HG02852 (cell line): ENCODE measurements at regions not wholly inside any gene's neighbourhood (a gene's known extent, or its start where the extent isn't known, plus 50 kb on each side); places are given as distances from the start of the nearest gene placed in this dataset.

Experiments
- ATAC-seq: cut with Tn5 transposase; IDR thresholded peaks from one replicate; pipeline ENCODE4 v1.9.1; 2021; ENCODE audit warnings: mild to moderate bottlenecking, moderate library complexity; ENCODE audit not compliant: unreplicated experiment

DNA sequence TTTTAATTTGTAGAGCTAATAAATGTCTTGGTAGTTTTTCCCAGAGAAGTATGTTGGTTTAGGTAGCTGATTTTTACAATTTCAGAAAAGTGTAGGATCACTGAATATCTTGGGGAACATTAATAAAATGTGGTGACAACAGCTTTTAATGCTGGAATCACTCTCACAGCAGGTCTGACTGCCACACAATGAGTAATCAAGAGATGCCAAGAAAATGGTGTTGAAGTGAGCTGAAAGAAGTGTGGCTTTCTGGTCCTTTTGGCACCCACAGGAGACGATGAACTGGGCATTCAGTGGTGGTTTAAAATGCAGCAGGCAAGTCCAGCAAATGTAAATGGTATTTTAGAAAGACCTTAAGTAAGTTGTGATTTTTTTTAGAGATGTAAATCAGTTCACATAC is 175.8 kb downstream of the CBLN2 start:
- no peak for ATAC-seq

DNA sequence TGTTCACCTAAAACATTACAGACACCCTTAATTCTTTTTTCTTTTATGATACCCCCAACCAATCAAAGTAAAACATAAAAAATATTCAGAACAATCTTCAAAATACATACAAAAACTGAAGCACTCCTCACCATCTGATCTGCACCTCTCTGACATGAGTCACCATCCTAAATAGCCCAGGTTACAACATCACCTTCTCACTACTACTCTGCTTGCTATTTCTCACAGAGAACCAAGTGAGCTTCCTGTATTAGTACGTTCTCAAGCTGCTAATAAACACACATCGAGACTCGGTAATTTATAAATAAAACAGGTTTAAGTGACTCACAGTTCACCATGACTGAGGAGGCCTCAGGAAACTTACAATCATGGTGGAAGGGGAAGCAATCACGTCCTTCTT is 183.5 kb downstream of the CBLN2 start:
- ATAC-seq: no peak

DNA sequence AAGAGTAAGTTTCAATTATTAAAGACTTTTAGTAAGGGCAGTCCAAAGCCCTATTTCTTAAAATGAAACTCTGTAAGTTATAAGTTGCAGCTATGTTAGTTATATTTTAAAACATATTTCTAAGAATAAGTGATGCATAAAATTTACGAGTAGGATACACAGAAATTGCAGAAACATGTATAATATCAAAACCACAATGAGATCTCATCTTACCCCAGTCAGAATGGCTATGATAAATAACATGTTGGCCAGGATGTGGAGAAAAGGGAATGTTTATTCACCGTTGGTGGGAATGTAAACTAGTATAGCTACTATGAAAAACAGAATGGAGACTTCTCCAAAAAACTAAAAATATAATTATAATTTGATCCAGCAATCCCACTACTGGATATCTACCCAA is 201.2 kb downstream of the CBLN2 start:
- ATAC-seq: no peak

DNA sequence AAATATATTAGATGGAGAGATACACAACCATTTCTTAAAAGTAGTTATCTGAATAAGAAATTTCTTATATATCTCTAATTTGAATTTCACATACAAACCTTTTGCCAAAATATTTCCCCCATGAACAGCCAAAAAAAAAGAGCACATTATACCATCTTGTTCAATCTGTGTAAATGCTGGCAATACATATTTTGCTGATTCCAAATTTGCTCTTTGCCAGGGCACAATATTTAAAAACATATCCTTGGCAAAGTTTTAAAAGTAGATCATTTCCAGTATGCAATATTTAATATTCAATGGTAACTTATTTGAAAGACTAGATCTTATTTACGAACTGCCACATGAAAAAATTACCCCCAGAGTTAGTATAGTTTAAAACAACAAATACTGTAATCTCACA is 204.2 kb downstream of the CBLN2 start:
- no peak for ATAC-seq

DNA sequence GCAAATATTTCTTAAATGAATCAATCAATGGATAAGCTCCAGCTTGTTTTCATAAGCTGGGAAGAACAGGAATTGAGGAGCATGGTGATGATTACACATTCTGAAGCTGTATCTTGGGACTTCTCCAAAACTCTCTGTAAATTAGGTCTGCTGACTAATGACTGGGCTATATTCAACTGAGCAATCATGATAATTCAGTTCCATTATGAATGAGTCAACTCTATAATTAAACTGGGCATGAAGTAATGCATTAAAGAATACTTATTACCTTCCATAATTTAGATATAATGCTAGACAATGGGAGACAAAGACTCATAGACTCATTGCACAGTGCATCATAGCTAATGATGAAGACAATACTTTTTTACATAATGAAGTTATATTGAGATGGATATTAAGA is 207.4 kb downstream of the CBLN2 start:
- ATAC-seq: no peak

DNA sequence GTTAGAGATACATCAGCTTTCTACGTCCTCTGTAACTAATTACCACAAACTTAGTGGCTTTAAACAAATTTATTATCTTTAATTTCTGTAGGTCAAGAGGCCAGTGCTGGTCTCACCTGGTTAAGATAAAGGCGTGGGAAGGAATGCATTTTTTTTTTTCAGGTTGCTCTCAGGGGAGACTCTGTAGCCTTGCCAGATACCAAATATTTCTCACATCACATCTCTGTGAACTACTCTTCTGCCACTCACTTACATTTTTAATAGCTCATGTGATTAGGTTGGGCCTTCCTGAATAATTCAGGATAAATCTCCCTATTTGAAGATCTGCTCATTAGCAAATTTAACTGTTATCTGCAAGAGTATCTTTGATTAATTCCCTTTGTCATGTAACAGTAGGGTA is 214.6 kb downstream of the CBLN2 start:
- ATAC-seq: no peak

DNA sequence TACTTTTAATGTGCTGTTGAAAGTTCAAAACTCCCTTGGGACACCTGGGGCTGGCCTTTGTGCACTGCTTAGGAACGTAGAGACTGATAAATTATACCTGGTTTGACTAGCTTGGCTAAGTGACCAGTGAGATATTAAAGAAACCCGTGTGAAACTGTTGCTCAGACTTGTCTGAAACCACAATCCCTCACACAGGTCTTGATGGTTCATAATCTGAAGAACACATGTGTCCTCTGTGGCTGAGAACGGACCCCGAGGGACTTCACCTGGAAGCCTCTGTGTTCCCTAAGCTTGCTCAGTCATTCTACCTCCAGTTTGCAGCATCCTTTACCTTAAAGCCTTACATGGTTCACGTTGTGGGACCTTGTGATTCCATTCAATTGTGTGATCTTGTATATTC is 218.8 kb downstream of the CBLN2 start:
- ATAC-seq: no peak

DNA sequence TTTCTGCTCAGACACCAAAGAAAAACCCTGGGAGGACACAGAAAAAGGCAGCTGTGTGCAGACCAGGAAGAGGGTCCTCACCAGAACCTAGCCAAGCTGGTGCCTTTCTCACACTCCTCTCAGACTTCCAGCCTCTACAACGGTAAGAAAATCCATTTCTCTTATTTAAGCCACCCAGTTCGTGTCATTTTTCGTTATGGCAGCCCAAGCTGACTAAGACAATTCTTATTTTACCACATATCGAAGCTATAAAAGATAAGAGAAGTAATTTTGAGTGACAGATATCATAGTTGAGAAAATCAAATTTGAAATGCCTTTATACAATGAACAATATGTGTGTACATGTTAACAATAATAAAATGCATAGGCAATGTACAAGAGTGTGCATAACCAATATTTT is 219.5 kb downstream of the CBLN2 start:
- no peak for ATAC-seq

DNA sequence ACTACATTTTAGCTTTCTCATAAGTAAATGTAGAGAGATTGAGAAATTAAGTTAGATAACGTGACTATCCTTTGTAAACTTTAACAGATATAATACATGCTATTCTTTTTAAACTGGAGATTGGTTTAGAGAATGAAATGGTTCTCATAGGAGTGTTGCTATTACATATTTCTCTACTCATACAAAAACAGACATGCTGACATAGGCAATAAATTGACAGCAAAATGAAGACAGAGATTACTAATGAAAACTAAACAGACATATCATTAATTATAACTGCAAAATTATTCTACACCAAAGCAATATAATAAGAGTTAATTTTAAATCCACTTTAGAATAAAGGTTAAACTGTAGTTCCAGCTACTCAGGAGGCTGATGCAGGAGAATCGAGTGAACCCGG is 227.6 kb downstream of the CBLN2 start:
- no peak for ATAC-seq

DNA sequence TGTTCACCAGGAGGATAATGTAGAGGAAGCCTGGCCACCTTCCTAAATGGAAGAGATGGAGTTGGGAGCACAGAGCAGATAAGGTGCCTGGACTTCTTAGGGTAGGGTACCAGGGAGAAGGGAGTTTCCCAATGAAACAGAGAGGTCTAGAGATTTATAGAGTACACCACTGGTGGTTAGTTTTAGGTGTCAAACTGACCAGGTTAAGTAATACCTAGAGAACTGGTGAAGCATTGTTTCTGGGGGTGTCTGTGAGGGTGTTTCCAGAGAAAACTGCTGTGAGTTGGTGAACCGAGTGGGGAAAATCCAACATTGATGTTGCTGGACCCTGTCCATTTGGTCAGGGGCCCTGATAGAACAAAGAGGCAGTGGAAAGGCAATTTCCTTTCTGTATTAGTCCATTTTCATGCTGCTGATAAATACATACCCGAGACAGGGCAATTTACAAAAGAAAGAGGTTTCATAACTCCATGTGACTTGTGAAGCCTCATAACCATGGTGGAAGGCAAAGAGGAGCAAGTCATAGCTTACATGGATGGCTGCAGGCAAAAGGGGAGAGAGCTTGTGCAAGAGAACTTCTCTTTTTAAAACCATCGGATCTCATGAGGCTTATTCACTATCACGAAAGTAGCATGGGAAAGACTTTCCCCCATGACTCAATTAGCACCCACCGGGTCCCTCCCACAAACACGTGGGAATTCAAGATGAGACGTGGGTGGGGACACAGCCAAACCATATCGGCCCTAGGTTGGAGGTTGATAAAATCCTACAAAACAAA is 260.8 kb downstream of the CBLN2 start:
- peak; percentile 59 for ATAC-seq

DNA sequence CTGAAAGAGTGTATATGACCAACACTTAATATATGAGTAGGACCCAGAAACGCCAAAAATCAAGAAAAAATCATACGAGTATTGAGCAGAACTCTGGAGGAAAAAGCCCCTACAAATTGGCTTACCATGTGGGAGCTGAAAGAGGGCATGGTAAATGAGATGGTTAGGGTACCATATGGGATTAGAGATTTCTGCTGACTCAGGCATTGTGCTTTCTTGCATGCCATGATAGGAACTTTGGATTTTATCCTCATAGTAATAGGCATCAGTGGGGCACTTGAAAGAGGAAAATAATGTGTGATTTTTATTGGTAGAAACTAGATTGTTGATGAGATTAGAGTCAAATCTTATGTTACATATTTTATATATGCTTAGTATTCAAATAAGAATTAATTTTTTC is 271.1 kb downstream of the CBLN2 start:
- ATAC-seq: no peak

DNA sequence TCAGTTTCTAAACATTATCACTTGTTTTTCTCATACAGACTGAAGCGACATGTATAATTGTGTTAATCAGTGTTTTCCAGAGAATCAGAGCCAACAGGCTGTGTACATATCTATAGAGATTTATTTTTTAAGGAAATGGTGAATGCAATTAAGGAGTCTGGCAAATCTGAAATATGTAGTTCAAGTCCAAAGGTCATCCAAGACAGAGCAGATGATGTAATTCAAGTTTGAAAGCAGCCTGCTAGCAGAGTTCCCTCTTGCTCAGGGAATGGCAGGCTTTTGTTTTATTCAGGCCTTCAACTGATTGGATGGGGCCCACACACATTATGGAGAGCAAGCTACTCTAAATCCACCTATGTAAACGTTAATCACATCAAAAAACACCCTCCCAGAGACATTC is 282.6 kb downstream of the CBLN2 start:
- no peak for ATAC-seq

DNA sequence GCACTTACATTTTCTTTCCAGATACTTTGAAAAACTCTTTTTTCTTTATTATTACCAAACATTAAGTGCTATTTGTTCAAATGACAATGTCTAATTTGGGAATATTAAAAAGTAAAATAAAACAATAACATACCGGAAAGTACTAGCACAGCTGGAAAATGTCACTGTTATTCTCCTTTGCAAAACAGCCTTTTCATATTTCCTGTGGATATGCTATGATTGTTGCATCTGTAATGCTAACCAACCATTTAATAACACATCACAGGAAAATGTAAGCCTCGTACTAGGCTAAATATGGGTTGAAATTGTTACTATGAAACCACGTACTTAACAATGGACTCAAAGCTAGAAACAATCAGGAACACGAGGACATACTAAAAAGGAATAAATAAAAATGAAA is 298.1 kb downstream of the CBLN2 start:
- ATAC-seq: no peak

DNA sequence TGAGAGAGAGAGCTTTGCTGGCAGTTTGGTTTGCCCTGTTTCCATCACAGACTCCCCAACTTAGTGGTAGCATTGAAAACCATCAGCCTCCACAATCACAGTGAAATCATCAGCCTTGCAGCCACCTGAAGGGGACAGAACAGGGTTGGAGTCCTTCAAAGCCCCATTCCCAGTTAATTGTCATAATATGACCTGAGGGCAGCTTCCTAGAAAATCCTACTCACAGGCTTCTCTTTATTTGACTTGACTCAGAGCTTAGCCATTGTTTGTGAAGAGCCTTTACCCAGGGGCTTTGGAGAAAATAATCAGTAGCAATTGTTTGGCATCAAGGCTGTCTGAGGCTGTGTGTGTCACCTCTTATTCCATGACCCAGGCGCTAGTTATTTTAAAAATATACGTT is 308.7 kb downstream of the CBLN2 start:
- ATAC-seq: no peak

DNA sequence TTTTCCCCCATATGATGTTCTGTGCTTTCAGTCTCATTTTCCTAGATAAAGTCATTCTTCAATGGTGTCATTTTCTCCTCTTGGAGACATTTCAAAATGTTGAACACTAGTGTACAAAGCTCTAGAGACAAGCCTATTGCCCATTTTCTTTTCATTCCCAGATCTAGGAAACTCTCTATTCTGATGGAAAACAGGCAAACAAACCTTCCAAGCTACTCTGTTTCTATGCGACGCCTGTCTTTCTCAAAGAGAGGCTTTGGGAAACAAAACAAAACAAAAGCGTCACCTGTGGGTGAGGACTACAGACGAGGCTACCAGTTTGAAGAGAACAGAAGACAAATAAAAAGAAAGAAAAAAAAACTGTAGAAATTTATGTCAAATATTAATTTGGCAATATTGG is 311.0 kb downstream of the CBLN2 start:
- no peak for ATAC-seq

DNA sequence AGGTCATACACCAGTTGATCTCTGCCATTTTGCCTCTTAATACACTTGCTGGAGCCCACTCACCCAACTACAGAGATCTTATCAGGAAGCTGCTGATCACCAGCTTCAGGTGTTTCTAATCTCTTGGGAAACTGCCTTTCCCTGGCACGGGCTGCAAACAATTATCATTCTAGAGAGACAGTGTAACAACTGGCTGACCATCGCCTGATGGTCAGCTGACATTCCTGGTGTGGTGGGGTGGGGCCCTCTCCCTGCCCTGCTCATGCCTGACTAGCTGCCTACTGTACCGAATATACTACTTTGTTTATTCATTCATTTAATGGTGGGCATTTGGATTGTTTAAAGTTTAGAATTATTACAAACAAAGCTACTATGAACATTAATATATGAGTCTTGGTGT is 311.5 kb downstream of the CBLN2 start:
- ATAC-seq: no peak

DNA sequence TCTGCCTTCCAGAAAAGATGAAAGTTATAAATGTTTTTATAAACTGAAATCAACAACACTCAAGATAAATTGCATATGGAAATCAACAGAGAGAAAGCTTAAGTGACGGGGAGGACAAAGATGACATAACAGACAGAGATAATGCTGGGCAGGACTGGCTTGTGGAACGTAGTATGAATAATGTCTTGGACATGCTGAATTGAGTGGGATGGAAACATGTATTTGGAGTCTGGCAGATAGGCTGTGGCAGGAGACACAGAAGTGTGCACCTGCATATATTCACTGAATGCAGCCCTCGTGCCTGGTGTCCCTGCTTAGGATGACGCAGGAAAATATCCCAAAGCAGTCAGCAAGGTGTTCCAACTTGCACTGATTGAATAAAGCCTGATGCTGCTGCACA is 318.2 kb downstream of the CBLN2 start:
- ATAC-seq: no peak

DNA sequence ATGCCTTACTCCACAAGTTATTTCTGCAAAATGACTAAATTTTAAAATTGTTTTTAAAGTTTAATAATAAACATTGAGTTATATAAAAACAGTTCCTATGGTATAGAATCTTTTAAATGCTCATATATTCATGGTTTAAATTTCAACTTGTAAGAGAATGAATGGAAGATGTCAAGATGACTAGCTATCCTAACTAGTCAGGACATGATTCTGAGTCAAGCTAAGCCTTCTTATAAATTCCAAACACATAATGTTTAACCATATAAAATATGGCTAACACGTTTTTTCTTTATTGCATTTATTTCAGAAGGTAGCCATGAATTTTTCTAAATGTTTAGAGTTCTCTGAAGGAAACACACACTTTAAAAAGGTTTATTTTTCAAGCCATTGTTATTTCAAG is 320.4 kb downstream of the CBLN2 start:
- ATAC-seq: no peak

DNA sequence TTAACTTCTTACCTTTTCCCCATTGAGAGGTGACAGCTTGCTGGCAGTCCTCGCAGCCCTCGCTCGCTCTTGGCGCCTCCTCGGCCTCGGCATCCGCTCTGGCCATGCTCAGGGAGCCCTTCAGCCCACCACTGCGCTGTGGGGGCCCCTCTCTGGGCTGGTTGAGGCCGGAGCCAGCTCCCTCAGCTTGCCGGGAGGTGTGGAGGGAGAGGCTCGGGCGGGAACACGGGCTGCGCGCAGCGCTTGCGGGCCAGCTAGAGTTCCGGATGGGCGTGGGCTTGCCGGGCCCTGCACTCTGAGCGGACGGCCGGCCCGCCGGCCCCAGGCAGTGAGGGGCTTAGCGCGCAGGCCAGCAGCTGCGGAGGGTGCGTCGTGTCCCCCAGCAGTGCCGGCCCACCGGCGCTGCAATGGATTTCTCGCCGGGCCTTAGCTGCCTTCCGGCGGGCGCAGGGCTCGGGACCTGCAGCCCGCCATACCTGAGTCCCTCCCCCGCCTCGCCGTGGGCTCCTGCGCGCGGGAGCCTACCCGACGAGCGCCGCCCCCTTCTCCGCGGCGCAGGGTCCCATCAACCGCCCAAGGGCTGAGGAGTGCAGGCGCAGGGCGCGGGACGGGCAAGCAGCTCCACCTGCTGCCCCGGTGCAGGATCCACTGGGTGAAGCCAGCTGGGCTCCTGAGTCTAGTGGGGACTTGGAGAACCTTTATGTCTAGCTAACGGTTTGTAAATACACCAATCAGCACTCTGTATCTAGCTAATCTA is 335.0 kb downstream of the CBLN2 start:
- ATAC-seq: no peak

DNA sequence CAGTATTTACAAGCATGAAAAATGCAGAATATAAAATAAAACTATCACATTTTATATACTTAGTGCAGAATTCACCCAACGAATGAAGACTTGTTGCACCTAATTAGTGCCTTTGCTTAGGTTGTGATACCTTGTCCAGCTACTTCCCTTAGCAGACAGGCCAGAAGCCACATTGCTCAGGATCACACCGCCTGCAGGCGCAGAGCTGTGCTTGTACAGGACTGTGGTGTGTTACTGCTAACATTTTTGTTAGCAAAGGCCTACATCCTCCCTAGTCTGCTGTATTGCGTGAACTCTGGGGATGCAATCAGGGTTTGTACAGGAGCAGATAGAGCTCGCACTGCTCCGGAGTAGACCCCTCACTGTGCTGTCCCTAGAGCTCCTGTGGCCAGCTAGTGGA is 336.9 kb downstream of the CBLN2 start:
- no peak for ATAC-seq

DNA sequence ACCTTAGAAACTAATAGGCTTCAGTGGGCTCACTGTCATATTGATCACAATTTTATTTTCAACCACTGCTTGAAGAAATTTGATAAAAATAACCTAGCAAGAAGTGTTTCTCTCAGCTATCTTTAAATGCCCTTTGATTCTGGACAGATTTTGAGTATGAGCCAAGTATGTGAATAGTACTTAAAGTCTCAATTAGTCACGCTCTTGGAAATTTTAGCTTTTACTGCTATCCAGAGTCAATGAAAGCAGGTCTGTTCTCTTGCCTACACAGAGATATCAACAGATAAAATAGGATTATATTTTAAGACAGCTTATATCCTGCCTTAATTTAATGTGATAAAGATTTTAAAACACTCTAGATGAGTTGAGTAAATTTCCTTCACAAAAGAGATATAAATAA is 337.3 kb downstream of the CBLN2 start:
- ATAC-seq: no peak

DNA sequence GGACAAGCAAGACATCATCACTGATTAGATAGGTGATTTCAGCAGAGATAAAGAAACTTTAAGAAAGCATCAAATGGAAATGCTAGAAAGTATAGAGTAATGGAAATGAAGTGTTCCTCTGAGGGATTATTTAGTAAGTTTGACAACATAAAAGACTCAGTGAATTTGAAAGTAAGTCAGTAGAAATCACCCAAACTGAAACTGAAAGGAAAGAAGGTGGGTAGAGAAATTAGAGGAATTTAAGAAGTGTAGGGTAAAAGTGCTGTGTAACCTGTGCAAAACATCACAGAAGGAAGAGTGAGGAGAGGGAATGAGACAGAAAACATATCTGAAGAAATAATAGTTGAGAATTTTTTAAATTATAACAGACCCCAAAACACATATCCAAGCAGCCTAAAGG is 343.1 kb downstream of the CBLN2 start:
- peak; percentile 66 for ATAC-seq

DNA sequence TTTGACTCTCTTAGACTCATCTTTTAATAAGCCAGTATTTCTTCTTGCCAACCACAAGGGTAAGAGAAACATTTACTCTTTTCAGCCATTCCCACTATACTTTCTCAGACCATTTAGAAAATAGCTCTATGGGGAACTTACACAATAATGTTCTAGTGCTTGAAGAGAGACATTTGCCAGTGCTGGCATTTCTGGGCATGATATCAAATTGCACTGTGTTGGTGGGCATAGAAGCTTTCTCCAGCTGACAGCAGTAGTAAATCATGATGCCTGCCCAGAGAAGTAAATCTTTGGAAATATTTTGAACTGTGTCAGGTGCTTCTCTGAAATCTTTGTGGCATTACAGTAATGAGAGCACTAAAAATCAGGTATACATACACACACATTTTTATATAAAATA is 346.6 kb downstream of the CBLN2 start:
- ATAC-seq: no peak
